ENCODE measurements at regions not wholly inside any gene's neighbourhood (a gene's known extent, or its start where the extent isn't known, plus 50 kb on each side); places are given as distances from the start of the nearest gene placed in this dataset.

GRCh38 chr5:56663523-56663922 lies 151.8 kb upstream of the MAP3K1 start:
- Histone ChIP-seq H3K4me3 (ENCODE audit: low read length) (no peak overlapping the region), H4K20me1 (ENCODE audit: insufficient read depth) (no peaks in the 10 kb centered on the region), H3K79me2 (replicated peaks; ENCODE audit: insufficient read depth, low read length) (no peaks in the 10 kb centered on the region), H3F3A (ENCODE audit: insufficient read depth, low read length, poor library complexity, severe bottlenecking) (no peaks in the 10 kb centered on the region), H3K9me2 (ENCODE audit: insufficient read depth, low read length) (no peaks in the 10 kb centered on the region), H3K27me3 (ENCODE audit: insufficient read depth, low read depth, low read length) (no peaks in the 10 kb centered on the region), H3K36me3 (ENCODE audit: insufficient read depth, low read length) (no peaks in the 10 kb centered on the region), H3K9me3 (ENCODE audit: low read length) (no peaks in the 10 kb centered on the region), H3K27ac (ENCODE audit: low read length) (no peak overlapping the region), H3K4me2 (ENCODE audit: low read length) (no peak overlapping the region), H3K9ac (ENCODE audit: low read length) (no peak overlapping the region), H2AFZ (ENCODE audit: low read depth, low read length) (no peak overlapping the region)
- TF ChIP-seq, protein P1, sequence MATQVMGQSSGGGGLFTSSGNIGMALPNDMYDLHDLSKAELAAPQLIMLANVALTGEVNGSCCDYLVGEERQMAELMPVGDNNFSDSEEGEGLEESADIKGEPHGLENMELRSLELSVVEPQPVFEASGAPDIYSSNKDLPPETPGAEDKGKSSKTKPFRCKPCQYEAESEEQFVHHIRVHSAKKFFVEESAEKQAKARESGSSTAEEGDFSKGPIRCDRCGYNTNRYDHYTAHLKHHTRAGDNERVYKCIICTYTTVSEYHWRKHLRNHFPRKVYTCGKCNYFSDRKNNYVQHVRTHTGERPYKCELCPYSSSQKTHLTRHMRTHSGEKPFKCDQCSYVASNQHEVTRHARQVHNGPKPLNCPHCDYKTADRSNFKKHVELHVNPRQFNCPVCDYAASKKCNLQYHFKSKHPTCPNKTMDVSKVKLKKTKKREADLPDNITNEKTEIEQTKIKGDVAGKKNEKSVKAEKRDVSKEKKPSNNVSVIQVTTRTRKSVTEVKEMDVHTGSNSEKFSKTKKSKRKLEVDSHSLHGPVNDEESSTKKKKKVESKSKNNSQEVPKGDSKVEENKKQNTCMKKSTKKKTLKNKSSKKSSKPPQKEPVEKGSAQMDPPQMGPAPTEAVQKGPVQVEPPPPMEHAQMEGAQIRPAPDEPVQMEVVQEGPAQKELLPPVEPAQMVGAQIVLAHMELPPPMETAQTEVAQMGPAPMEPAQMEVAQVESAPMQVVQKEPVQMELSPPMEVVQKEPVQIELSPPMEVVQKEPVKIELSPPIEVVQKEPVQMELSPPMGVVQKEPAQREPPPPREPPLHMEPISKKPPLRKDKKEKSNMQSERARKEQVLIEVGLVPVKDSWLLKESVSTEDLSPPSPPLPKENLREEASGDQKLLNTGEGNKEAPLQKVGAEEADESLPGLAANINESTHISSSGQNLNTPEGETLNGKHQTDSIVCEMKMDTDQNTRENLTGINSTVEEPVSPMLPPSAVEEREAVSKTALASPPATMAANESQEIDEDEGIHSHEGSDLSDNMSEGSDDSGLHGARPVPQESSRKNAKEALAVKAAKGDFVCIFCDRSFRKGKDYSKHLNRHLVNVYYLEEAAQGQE (IDR thresholded peaks at IDR 0.05; ENCODE audit: borderline replicate concordance), result no peak
- TF ChIP-seq POLR2AphosphoS5 (IDR thresholded peaks at IDR 0.05) (no peak), RAD21 (conservative IDR thresholded peaks at IDR 0.05) (no peak), EP300 (conservative IDR thresholded peaks at IDR 0.05; ENCODE audit: poor library complexity, severe bottlenecking) (no peak), SMC3 (conservative IDR thresholded peaks at IDR 0.05; ENCODE audit: poor library complexity) (no peak), EZH2 (IDR thresholded peaks at IDR 0.05; ENCODE audit: borderline replicate concordance, insufficient read depth, low read length, poor library complexity, severe bottlenecking) (no peak), MXI1 (conservative IDR thresholded peaks at IDR 0.05; ENCODE audit: poor library complexity, severe bottlenecking) (no peak), TAF1 (IDR thresholded peaks at IDR 0.05; ENCODE audit: low read depth) (no peak)
- TF ChIP-seq, protein P2, sequence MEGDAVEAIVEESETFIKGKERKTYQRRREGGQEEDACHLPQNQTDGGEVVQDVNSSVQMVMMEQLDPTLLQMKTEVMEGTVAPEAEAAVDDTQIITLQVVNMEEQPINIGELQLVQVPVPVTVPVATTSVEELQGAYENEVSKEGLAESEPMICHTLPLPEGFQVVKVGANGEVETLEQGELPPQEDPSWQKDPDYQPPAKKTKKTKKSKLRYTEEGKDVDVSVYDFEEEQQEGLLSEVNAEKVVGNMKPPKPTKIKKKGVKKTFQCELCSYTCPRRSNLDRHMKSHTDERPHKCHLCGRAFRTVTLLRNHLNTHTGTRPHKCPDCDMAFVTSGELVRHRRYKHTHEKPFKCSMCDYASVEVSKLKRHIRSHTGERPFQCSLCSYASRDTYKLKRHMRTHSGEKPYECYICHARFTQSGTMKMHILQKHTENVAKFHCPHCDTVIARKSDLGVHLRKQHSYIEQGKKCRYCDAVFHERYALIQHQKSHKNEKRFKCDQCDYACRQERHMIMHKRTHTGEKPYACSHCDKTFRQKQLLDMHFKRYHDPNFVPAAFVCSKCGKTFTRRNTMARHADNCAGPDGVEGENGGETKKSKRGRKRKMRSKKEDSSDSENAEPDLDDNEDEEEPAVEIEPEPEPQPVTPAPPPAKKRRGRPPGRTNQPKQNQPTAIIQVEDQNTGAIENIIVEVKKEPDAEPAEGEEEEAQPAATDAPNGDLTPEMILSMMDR (IDR thresholded peaks at IDR 0.05; ENCODE audit: poor library complexity, severe bottlenecking), result no peak

DNA sequence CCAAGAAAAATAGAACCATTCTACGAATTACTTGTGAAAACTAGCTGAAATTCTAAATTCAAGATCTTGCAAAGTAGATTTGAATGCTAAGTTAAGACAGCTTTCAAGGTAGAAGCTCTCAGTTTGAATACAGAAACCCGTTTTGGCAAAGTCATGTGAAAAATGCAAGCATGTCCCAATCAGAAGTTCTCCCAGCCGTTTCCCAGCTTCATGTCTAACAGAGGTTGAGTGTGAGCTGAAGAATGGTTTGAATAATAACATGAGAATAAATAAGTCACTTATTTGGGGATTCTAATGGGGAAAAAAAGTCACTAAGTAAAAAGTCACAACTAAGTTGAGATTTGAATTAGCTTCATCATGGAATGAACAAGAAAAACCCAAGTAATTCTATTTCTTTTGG lies 152.5 kb upstream of the MAP3K1 start:
- no peak overlapping the region for H3K4me3 ChIP-seq (ENCODE audit: low read length)
- H3K9ac ChIP-seq (ENCODE audit: low read length), result no peak overlapping the region
- H3K27me3 ChIP-seq (ENCODE audit: insufficient read depth, low read depth, low read length), result no peaks in the 10 kb centered on the region
- H3K36me3 ChIP-seq (ENCODE audit: insufficient read depth, low read length), result no peaks in the 10 kb centered on the region
- H3K9me3 ChIP-seq (ENCODE audit: low read length), result no peaks in the 10 kb centered on the region
- H3K9me2 ChIP-seq (ENCODE audit: insufficient read depth, low read length), result no peaks in the 10 kb centered on the region
- H3K4me2 ChIP-seq (ENCODE audit: low read length), result no peak overlapping the region
- H3K27ac ChIP-seq (ENCODE audit: low read length), result no peak overlapping the region
- no peaks in the 10 kb centered on the region for H3K79me2 ChIP-seq (replicated peaks; ENCODE audit: insufficient read depth, low read length)
- no peak overlapping the region for H2AFZ ChIP-seq (ENCODE audit: low read depth, low read length)
- H3F3A ChIP-seq (ENCODE audit: insufficient read depth, low read length, poor library complexity, severe bottlenecking), result no peaks in the 10 kb centered on the region
- TF ChIP-seq EZH2 (IDR thresholded peaks at IDR 0.05; ENCODE audit: borderline replicate concordance, insufficient read depth, low read length, poor library complexity, severe bottlenecking) (no peak), POLR2AphosphoS5 (IDR thresholded peaks at IDR 0.05) (no peak), EP300 (conservative IDR thresholded peaks at IDR 0.05; ENCODE audit: poor library complexity, severe bottlenecking) (no peak), SMC3 (conservative IDR thresholded peaks at IDR 0.05; ENCODE audit: poor library complexity) (no peak), RAD21 (conservative IDR thresholded peaks at IDR 0.05) (no peak), TAF1 (IDR thresholded peaks at IDR 0.05; ENCODE audit: low read depth) (no peak), MXI1 (conservative IDR thresholded peaks at IDR 0.05; ENCODE audit: poor library complexity, severe bottlenecking) (no peak)
- TF ChIP-seq, protein P1 (IDR thresholded peaks at IDR 0.05; ENCODE audit: borderline replicate concordance), result no peak
- TF ChIP-seq, protein P2 (IDR thresholded peaks at IDR 0.05; ENCODE audit: poor library complexity, severe bottlenecking), result no peak
- no peaks in the 10 kb centered on the region for H4K20me1 ChIP-seq (ENCODE audit: insufficient read depth)
